HUES64 (cell line): ENCODE measurements at regions not wholly inside any gene's neighbourhood (a gene's known extent, or its start where the extent isn't known, plus 50 kb on each side); places are given as distances from the start of the nearest gene placed in this dataset.

ENCODE experiments used
- H3K27ac ChIP-seq: 2 replicates; pipeline ENCODE4 v1.7.0; 2013; ENCODE audit warnings: low read depth, low read length, inconsistent platforms
- H3K27me3 ChIP-seq: 2 replicates; pipeline ENCODE4 v1.6.1; 2013; ENCODE audit warnings: mild to moderate bottlenecking, low read length; ENCODE audit not compliant: insufficient read depth
- H3K36me3 ChIP-seq: 2 replicates; pipeline ENCODE4 v1.6.1; 2013; ENCODE audit warnings: mild to moderate bottlenecking, low read length; ENCODE audit not compliant: insufficient read depth
- H3K4me1 ChIP-seq: 2 replicates; pipeline ENCODE4 v1.6.1; 2013; ENCODE audit warnings: mild to moderate bottlenecking, low read length, moderate library complexity; ENCODE audit not compliant: insufficient read depth
- H3K4me3 ChIP-seq: 2 replicates; pipeline ENCODE4 v1.5.1; 2013; ENCODE audit warnings: mild to moderate bottlenecking, low read length, moderate library complexity
- H3K9ac ChIP-seq: 2 replicates; pipeline ENCODE4 v1.6.1; 2013; ENCODE audit warnings: mild to moderate bottlenecking, low read depth, low read length
- H3K9me3 ChIP-seq: 2 replicates; pipeline ENCODE4 v1.6.1; 2013; ENCODE audit warnings: low read depth, low read length; ENCODE audit not compliant: insufficient read depth
- WGBS: fragments of 150-250, 120-280 bp; methylation state at CpG from one replicate; pipeline ENCODE4 v1.1.7; 2013; ENCODE audit warnings: missing lambda C conversion rate; 5-methylcytosine and 5-hydroxymethylcytosine counted together

DNA sequence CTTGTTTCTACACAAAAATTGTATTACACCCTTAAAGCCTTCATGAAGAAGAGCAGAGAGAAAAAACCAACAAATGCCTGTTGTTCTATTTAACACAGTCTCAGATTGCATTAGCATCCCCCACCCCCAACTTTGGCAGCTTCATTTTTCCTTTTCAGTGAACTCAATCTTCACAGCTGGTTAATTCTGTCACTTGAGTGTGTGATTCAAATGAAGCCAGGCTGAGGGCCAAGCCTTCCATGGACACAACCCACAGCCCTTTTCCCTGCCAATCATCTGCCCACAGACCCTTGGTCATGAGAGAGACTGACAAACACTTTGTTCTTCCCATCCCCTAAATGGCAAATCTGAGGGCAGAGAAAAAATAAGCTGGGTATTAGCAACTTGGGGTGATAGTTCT is 217.5 kb upstream of the NMUR2 start:
- Histone ChIP-seq H3K36me3 (no peaks in the 10 kb centered on the region), H3K4me3 (no peak overlapping the region), H3K27me3 (no peaks in the 10 kb centered on the region), H3K9me3 (no peaks in the 10 kb centered on the region), H3K4me1 (no peaks in the 10 kb centered on the region), H3K9ac (no peak overlapping the region), H3K27ac (no peak overlapping the region)

DNA sequence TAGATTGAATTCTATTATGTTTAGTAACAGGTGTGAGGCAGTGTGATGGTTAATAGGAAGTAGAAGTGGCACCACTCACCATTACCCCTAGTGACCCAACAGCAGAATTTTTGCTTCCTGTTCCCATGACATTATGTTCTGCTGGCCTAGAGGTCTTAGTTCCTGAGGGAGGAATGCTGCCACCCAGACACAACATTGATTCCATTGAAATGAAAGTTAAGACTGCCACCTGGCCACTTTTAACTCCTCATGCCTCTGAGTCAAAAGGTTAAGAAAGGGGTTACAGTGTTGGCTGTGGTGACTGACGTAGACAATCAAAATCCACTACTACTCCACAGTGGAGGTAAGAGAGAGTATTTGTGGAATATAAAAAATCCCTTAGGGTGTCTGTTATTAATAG is 218.9 kb upstream of the NMUR2 start:
- no peaks in the 10 kb centered on the region for H3K4me1 ChIP-seq
- H3K9ac ChIP-seq, result no peak overlapping the region
- no peak overlapping the region for H3K27ac ChIP-seq
- H3K4me3 ChIP-seq, result no peak overlapping the region
- WGBS, result no CpG with 5 or more reads among the region's 1 CpG
- H3K9me3 ChIP-seq, result no peaks in the 10 kb centered on the region
- no peaks in the 10 kb centered on the region for H3K27me3 ChIP-seq
- H3K36me3 ChIP-seq, result no peaks in the 10 kb centered on the region

DNA sequence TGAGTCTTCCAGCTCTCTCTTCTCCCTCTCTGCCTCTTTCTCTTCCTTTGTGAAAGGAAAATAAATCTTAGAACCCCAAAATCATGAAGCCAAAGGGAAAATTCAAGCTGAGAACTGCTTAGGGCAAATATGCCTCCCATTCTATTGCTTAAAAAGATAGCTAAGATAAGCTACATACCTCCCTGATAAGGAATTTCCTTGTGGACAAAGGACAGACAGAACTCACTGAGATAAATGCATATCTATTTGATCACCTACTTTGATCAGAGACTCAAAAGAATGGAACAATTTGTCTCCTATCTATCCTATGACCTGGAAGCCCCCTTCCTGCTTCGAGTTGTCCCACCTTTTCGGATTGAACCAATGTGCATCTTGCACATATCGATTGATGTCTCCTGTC is 220.6 kb upstream of the NMUR2 start:
- Histone ChIP-seq H3K9me3 (no peaks in the 10 kb centered on the region), H3K27ac (no peak overlapping the region), H3K36me3 (no peaks in the 10 kb centered on the region), H3K9ac (no peak overlapping the region), H3K4me1 (no peaks in the 10 kb centered on the region), H3K4me3 (no peak overlapping the region), H3K27me3 (no peaks in the 10 kb centered on the region)
- WGBS, result 92% methylated on average over 3 of the region's 3 CpGs

DNA sequence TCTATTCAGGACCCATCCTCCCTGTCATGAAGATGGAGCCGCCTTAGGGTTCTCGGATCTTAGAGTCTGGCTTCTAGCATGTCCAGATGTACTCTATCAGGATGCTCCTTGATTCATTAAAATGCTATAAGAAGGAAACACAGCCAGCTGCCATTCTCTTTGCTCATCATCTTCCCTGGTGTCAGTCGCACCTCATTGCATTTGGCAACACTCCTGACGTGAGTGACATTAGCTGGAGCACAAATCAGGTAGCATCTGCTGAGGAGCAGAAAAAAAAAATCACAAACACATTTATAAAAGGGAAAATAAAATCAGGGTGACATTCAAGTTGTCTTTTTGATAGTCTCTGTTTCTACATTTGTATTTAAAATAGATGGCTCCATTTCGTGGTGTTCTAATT is 226.1 kb upstream of the NMUR2 start:
- WGBS, result 90% methylated on average over 5 of the region's 5 CpGs
- H3K27me3 ChIP-seq, result no peaks in the 10 kb centered on the region
- H3K9ac ChIP-seq, result no peak overlapping the region
- H3K4me3 ChIP-seq, result no peak overlapping the region
- H3K27ac ChIP-seq, result no peak overlapping the region
- no peaks in the 10 kb centered on the region for H3K9me3 ChIP-seq
- H3K4me1 ChIP-seq, result peaks cover 4% of the 10 kb centered on the region; the same call in 1 of the 2 replicates
- no peaks in the 10 kb centered on the region for H3K36me3 ChIP-seq

DNA sequence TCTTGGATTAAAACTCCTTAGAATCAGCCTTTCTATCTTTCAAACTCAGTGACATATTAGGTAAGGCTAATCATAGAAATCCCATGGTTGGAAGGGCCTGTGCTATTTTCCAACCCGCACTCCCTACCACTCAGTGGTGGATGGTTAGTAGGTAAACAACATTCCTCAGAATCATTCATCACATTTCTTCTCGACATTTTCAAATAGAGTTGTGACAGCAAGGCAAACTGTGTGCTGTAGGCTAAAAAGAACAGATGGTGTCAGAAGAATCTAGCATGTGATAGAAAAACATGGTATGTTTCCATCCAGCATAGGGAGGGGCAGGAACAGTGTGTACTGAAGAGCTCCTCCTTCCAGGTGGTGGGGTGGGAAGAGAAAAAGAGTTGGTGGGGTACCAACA is 227.3 kb upstream of the NMUR2 start:
- H3K9ac ChIP-seq, result no peak overlapping the region
- H3K36me3 ChIP-seq, result no peaks in the 10 kb centered on the region
- no peaks in the 10 kb centered on the region for H3K9me3 ChIP-seq
- H3K27me3 ChIP-seq, result no peaks in the 10 kb centered on the region
- no peak overlapping the region for H3K27ac ChIP-seq
- no peak overlapping the region for H3K4me3 ChIP-seq
- peaks cover 4% of the 10 kb centered on the region; the same call in 1 of the 2 replicates for H3K4me1 ChIP-seq
- 100% methylated on average over 1 of the region's 2 CpGs for WGBS

DNA sequence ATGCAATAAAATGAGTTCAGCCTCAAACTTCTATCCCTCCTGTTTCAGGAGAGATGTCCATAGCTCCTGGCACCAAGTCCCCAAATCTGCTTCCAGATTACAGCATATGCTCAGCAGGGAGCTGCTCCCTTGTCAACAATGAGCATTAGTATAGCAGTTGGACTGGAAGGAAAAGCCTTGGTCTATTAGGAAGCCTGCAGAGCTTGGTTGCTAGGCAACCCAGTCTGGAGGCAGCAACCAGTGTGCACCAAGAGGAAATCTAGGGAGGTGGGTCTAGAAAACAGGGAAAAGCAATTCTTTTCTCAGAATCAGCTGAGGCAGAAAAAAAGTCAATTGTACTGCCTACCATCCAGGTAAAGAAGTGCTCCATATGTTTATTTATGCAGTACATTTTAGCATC is 229.5 kb upstream of the NMUR2 start:
- no peak overlapping the region for H3K4me3 ChIP-seq
- no peaks in the 10 kb centered on the region; the same call in 1 of the 2 replicates for H3K27me3 ChIP-seq
- H3K4me1 ChIP-seq, result peaks cover 4% of the 10 kb centered on the region; the same call in 1 of the 2 replicates
- no peaks in the 10 kb centered on the region for H3K36me3 ChIP-seq
- H3K27ac ChIP-seq, result no peak overlapping the region
- H3K9ac ChIP-seq, result no peak overlapping the region
- no peaks in the 10 kb centered on the region for H3K9me3 ChIP-seq

DNA sequence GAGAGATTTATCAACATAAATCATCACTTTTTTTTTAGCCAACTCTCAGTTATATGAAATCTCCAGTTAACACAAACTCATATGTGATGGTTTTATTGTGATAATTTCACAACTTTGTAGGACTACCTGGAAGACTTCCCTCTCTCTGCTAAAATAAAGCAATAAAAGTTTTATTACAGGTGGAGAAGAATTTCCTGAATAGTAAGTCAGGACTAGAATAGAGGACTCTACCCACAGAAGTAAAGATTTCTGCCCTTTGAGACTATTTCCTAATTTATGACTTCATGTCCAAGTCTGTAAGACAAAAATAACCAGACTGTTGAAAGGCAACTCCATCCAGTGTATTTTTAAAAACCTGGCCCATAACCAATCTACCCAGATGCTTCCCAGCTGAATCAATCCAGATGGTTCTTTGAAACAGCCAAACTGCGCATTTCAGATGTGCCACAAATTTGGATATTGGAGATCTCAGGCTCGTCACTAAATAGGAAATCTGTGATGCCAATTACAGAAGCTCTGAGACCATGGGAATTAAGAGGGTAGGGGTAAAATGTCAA is 234.0 kb upstream of the NMUR2 start:
- no peaks in the 10 kb centered on the region for H3K9me3 ChIP-seq
- H3K27ac ChIP-seq, result no peak overlapping the region
- peaks cover 14% of the 10 kb centered on the region for H3K4me1 ChIP-seq
- H3K9ac ChIP-seq, result no peak overlapping the region
- WGBS, result 97% methylated on average over 2 of the region's 2 CpGs
- H3K36me3 ChIP-seq, result no peaks in the 10 kb centered on the region
- H3K4me3 ChIP-seq, result no peak overlapping the region
- peaks cover 21% of the 10 kb centered on the region; the same call in 1 of the 2 replicates for H3K27me3 ChIP-seq

DNA sequence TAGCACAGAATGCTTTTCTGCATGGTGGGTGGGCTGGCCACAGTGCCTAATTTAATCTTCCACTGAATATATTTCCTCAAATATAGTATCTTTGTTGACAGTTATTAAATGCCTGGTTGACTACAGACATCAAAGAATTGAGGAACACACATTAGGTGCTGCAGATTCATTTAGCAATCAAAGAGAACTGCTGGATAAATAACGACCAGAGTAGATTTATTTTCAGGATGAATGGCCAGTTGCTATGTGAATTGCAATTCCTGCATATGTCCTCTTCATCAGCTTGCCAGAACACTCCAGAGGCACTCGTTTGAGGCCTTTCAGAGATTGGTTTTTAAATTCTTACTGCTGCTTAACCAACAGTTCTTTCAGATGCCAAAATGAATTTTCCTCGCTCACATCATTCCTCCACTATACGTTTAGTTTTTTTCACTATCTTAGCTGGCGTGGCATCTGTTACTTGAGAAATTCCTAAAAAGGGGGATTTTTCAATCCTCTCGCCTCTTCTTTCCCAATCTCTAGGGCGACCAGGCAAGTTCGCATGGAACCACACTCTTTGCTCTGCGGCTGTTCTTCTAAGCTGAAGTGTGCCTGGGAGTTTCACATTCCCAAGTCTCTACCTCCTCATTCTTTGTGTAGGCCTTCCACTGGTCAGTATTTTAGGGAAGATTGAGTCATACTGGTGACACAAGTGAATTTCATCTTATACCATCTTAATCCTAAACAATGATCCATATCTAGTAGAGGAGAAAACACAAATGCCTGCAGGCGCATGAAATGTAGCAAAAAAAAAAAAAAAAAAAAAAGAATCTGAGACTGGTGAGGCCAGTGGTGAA is 237.1 kb upstream of the NMUR2 start:
- Histone ChIP-seq H3K9ac (no peak overlapping the region), H3K4me1 (peaks cover 10% of the 10 kb centered on the region), H3K4me3 (no peak overlapping the region), H3K27ac (no peak overlapping the region), H3K36me3 (no peaks in the 10 kb centered on the region), H3K9me3 (no peaks in the 10 kb centered on the region), H3K27me3 (peaks cover 27% of the 10 kb centered on the region; the same call in 1 of the 2 replicates)
- WGBS, result 86% methylated on average over 10 of the region's 10 CpGs

DNA sequence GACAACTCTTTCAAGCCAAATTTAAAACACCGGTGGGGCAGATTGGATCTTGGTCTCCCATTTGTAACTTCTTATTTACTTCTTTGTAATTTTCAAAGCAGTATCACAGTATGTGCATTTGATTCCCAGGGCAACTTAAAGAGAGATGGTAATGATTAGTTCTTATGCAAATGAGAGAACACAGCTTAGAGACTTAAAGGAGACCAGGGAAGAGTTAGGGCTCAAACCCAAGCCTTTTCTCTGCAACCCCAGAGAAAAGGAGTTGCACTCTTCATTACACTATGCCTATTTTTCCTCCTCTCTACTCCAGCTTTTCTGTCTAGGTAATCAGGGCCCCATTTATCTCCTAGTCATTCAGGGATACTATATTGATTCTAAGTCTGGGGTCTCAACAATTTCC is 237.8 kb upstream of the NMUR2 start:
- Histone ChIP-seq H3K27ac (no peak overlapping the region), H3K9me3 (no peaks in the 10 kb centered on the region), H3K4me1 (peaks cover 10% of the 10 kb centered on the region), H3K27me3 (peaks cover 27% of the 10 kb centered on the region; the same call in 1 of the 2 replicates), H3K36me3 (no peaks in the 10 kb centered on the region), H3K9ac (no peak overlapping the region), H3K4me3 (no peak overlapping the region)
- 14% methylated on average over 1 of the region's 1 CpG for WGBS

DNA sequence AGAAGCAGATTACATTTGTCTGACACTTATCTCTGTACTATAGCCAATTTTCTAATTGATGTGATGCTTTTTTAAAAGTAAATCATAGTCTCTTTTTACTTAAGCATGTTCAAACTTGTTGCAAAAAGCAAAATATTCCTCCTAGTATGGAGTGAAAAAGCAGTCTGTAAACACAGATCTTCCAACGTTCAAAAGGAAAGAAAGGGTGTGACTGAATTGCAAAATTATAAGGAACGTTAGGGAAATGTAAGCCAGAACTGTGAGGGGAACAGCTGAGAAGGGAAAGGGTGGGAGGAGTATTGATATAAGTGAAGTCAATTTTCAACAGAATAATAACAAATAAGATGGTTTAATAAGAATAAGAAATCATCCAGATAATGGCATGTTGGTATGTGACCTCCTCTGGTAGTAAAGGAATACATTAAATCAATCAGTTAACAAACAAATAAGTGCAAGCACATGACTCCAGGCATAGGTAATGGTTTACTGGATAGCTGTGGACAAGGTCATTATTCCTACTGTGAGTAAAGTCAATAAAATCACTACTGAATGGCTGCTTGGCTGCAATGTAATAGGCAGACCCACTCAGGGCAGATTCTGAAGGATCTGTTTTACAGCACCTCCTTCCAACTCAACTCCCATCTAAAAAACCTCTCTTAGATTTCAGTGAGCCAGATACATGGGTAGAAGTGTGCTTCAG is 239.1 kb upstream of the NMUR2 start:
- H3K27me3 ChIP-seq, result peaks cover 27% of the 10 kb centered on the region; the same call in 1 of the 2 replicates
- H3K4me1 ChIP-seq, result peaks cover 10% of the 10 kb centered on the region
- no peak overlapping the region for H3K9ac ChIP-seq
- no peaks in the 10 kb centered on the region for H3K9me3 ChIP-seq
- 86% methylated on average over 2 of the region's 2 CpGs for WGBS
- H3K27ac ChIP-seq, result no peak overlapping the region
- no peaks in the 10 kb centered on the region for H3K36me3 ChIP-seq
- no peak overlapping the region for H3K4me3 ChIP-seq

DNA sequence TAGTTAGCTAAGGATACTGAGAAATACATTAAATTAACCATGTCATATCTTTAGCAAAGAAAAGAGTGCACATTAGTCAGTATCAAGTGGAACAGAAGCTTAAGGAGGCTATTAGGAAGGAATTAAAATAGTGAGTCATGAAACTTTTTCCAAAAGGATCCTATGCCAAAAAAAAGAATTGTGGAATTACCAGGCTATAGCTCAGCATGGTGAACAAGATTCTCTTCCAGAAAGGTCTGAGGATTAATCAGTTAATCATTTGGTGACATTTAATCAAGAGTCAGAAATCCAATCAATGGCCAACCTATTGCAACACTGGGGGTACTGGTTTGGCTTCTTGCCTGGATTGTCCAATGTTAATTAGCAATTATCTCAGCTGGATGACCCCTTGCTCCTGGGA is 244.5 kb upstream of the NMUR2 start:
- Histone ChIP-seq H3K36me3 (no peaks in the 10 kb centered on the region), H3K27me3 (peaks cover under 1% of the 10 kb centered on the region; the same call in 1 of the 2 replicates)

More for the DNA sequence above, 244.5 kb upstream of the NMUR2 start:
- Histone ChIP-seq H3K27ac (no peak overlapping the region), H3K9me3 (no peaks in the 10 kb centered on the region), H3K4me1 (no peaks in the 10 kb centered on the region; the same call in 1 of the 2 replicates), H3K9ac (no peak overlapping the region), H3K4me3 (no peak overlapping the region)
